ENCODE measurements at regions not wholly inside any gene's neighbourhood (a gene's known extent, or its start where the extent isn't known, plus 50 kb on each side); places are given as distances from the start of the nearest gene placed in this dataset.

- no peak for TF ChIP-seq CTCF (conservative IDR thresholded peaks at IDR 0.05; ENCODE audit: low read depth, low read length)
- TF ChIP-seq EZH2 (IDR thresholded peaks at IDR 0.05; ENCODE audit: low read length, unreplicated experiment): no peak
- TF ChIP-seq EZH2phosphoT487 (IDR thresholded peaks at IDR 0.05; ENCODE audit: borderline replicate concordance, low read length): no peak
Observed at GRCh38 chr5:77864997-77865396, 88.9 kb upstream of the TBCA start.
